Breast epithelium (tissue), 3 donors: ENCODE measurements at regions not wholly inside any gene's neighbourhood (a gene's known extent, or its start where the extent isn't known, plus 50 kb on each side); places are given as distances from the start of the nearest gene placed in this dataset.

ENCODE experiments used
- CTCF ChIP-seq, 3 donors: fragments of 450-650 bp; IDR thresholded peaks; one replicate each; pipeline ENCODE4 v1.5.1; 2016 to 2017; ENCODE audit warnings: antibody characterized with exemption in 3 of 3, mild to moderate bottlenecking in 3 of 3, moderate library complexity in 3 of 3
- POLR2A ChIP-seq: fragments of 450-650 bp; IDR thresholded peaks from one replicate; pipeline ENCODE4 v1.6.1; 2016; ENCODE audit warnings: antibody characterized with exemption, mild to moderate bottlenecking, moderate library complexity
- POLR2AphosphoS5 ChIP-seq, 3 donors: sonication (generic); formaldehyde crosslinking; IDR thresholded peaks; one replicate each; pipeline ENCODE4 v1.6.1; 2017; ENCODE audit warnings: antibody characterized with exemption in 3 of 3

GRCh38 chr2:234640657-234641056 is 143.8 kb upstream of the ARL4C start:
- TF ChIP-seq CTCF (IDR thresholded peaks at IDR 0.05) (no peak), POLR2A (no peak), POLR2AphosphoS5 (IDR thresholded peaks at IDR 0.05) (no peak)
